Activated naive CD4-positive, alpha-beta T cell treated with anti-CD3 and anti-CD28 coated beads, Interleukin-2, amount 10 ng/mL, durations not matched to agents 7 days and 5 days (primary cell): ENCODE measurements at regions not wholly inside any gene's neighbourhood (a gene's known extent, or its start where the extent isn't known, plus 50 kb on each side); places are given as distances from the start of the nearest gene placed in this dataset.

Experiments used
- CTCF ChIA-PET: fragments of 350-600 bp; sonication (Branson Sonifier 250); formaldehyde crosslinking; loops from one replicate; lab custom pipeline; 2021; ENCODE audit warnings: antibody characterized with exemption; lab: Charles Lee
- DNase-seq: peaks from one replicate; pipeline ENCODE4 v3.0.0-alpha.2; 2020
- H3K27ac Mint-ChIP-seq: one replicate; pipeline ENCODE4 v1.8.0; 2021; ENCODE audit warnings: mild to moderate bottlenecking, moderate library complexity, mixed read lengths
- H3K27me3 Mint-ChIP-seq: one replicate; pipeline ENCODE4 v1.8.0; 2021; ENCODE audit warnings: mild to moderate bottlenecking, mixed read lengths
- H3K36me3 Mint-ChIP-seq: one replicate; pipeline ENCODE4 v1.8.0; 2021; ENCODE audit warnings: mixed read lengths
- H3K4me1 Mint-ChIP-seq: one replicate; pipeline ENCODE4 v1.8.0; 2021; ENCODE audit warnings: mixed read lengths
- H3K4me3 Mint-ChIP-seq: one replicate; pipeline ENCODE4 v1.8.0; 2021; ENCODE audit warnings: mild to moderate bottlenecking, moderate library complexity, mixed read lengths
- H3K9me3 Mint-ChIP-seq: one replicate; pipeline ENCODE4 v1.8.0; 2021; ENCODE audit warnings: mixed read lengths

GRCh38 chr4:99724067-99724466 lies 66.4 kb upstream of the C4orf54 start:
- CTCF ChIA-PET: interaction anchor here (0.7 kb wide), 1 partner anchor 85 kb away, joined by 3 read pairs; no protein-coding TSS in a partner anchor
- peaks cover 4% of the 10 kb centered on the region for H3K27me3 Mint-ChIP-seq
- H3K36me3 Mint-ChIP-seq: no peaks in the 10 kb centered on the region
- no peak overlapping the region for H3K4me3 Mint-ChIP-seq
- no peak for DNase-seq
- no peak overlapping the region for H3K27ac Mint-ChIP-seq
- H3K4me1 Mint-ChIP-seq: no peaks in the 10 kb centered on the region
- H3K9me3 Mint-ChIP-seq: no peaks in the 10 kb centered on the region

GRCh38 chr4:99723612-99724011 lies 66.0 kb upstream of the C4orf54 start:
- peaks cover 4% of the 10 kb centered on the region for H3K27me3 Mint-ChIP-seq
- CTCF ChIA-PET: interaction anchor here (0.7 kb wide), 1 partner anchor 85 kb away, joined by 3 read pairs; no protein-coding TSS in a partner anchor
- H3K36me3 Mint-ChIP-seq: no peaks in the 10 kb centered on the region

GRCh38 chr4:99722725-99723124 lies 65.1 kb upstream of the C4orf54 start:
- CTCF ChIA-PET: no interaction called here
- no peak for DNase-seq

More at GRCh38 chr4:99723612-99724011, 66.0 kb upstream of the C4orf54 start:
- H3K9me3 Mint-ChIP-seq: no peaks in the 10 kb centered on the region
- no peak for DNase-seq
- H3K27ac Mint-ChIP-seq: no peak overlapping the region
- H3K4me1 Mint-ChIP-seq: no peaks in the 10 kb centered on the region
- H3K4me3 Mint-ChIP-seq: no peak overlapping the region

DNA sequence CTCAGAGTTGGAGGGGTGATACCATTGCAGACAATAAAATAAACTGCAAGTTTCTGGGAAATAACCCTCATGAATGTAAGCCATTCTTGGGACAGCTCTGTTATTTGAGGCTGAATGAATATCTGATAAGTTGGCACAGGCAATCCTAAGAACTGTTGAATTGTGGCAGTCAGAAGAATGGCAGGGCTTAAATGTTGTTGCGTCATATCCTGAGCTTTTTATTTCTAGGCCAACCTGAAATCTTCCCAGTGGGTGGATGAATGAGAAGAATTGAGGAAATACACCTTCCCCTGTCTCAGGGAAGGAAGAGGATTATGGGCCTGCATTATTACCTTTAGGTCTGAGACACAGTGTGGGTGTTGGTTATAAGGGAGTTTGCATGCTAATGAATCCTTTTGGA lies 64.4 kb upstream of the C4orf54 start:
- Mint-ChIP-seq H3K4me1 (no peaks in the 10 kb centered on the region), H3K9me3 (no peaks in the 10 kb centered on the region), H3K4me3 (no peak overlapping the region), H3K27me3 (peaks cover 4% of the 10 kb centered on the region), H3K36me3 (no peaks in the 10 kb centered on the region), H3K27ac (no peak overlapping the region)
- DNase-seq: no peak
- CTCF ChIA-PET: no interaction called here

More at GRCh38 chr4:99722725-99723124, 65.1 kb upstream of the C4orf54 start:
- H3K9me3 Mint-ChIP-seq: no peaks in the 10 kb centered on the region
- H3K36me3 Mint-ChIP-seq: no peaks in the 10 kb centered on the region
- H3K4me1 Mint-ChIP-seq: no peaks in the 10 kb centered on the region
- H3K27ac Mint-ChIP-seq: no peak overlapping the region
- peaks cover 4% of the 10 kb centered on the region for H3K27me3 Mint-ChIP-seq
- no peak overlapping the region for H3K4me3 Mint-ChIP-seq

DNA sequence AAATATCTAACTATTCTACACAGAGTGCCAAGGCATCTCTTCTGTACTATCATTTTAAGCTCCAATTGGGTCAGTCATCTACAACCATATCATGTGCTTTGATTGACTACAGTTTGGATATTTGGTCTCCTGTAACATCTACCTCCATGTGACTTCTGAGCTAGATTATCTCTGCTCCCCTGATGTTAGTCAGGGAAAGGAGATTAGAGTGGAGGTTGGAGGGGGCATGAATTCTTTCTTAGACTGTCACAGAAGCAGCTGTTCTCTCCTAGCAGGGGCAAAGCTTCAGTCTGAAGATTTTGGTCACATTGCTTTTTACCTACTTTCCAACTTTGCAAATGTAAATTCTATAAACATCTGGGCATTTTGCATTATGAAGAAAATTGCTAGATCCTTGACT lies 62.6 kb upstream of the C4orf54 start:
- H3K36me3 Mint-ChIP-seq: no peaks in the 10 kb centered on the region
- H3K27me3 Mint-ChIP-seq: peaks cover 4% of the 10 kb centered on the region
- H3K4me1 Mint-ChIP-seq: no peaks in the 10 kb centered on the region
- H3K27ac Mint-ChIP-seq: no peak overlapping the region
- H3K9me3 Mint-ChIP-seq: no peaks in the 10 kb centered on the region
- H3K4me3 Mint-ChIP-seq: no peak overlapping the region
- CTCF ChIA-PET: no interaction called here
- no peak for DNase-seq

DNA sequence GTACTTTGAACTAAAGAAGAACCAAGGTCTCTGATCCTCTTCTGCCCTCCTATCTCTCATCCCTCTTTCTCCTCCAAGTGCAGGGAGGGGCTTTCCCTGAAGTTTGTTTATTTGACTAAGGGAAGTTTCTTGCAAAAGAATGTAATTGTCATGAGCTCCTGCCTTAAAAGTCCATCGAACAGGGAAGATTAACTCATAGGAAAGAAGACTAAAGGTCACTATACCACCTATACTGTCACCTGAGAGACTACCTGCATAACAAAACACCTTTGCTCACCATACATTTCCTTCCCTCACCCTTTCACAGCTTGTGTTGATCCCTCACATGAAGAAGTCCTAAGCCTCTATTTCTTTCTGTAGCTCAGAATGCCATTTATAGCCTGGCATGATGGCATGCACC lies 59.4 kb upstream of the C4orf54 start:
- H3K27me3 Mint-ChIP-seq: no peaks in the 10 kb centered on the region
- no peak overlapping the region for H3K27ac Mint-ChIP-seq
- H3K9me3 Mint-ChIP-seq: no peaks in the 10 kb centered on the region
- DNase-seq: no peak
- H3K4me3 Mint-ChIP-seq: no peak overlapping the region
- CTCF ChIA-PET: no interaction called here
- no peaks in the 10 kb centered on the region for H3K4me1 Mint-ChIP-seq
- H3K36me3 Mint-ChIP-seq: no peaks in the 10 kb centered on the region

DNA sequence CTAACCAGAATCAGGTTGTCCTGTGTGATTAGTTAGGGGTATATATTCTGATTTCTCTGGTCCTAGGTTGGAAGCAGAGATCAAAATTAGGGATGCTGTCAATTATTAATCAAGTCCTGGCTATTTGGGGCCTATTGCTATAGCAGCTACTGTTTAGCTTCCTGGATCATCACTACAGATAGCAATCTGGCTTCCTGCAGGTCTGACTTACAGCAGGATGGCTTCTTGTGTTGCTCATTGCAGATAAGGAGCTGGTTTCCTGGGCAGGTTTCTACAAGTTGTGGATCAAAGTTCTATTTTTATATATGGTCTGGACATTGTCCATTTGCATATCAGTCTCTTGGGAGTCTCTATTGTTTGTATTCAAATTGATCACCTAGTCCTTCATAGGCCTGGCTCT lies 57.7 kb upstream of the C4orf54 start:
- H3K4me1 Mint-ChIP-seq: no peaks in the 10 kb centered on the region
- no peak overlapping the region for H3K27ac Mint-ChIP-seq
- no peak for DNase-seq
- CTCF ChIA-PET: no interaction called here
- H3K4me3 Mint-ChIP-seq: no peak overlapping the region
- no peaks in the 10 kb centered on the region for H3K9me3 Mint-ChIP-seq
- H3K36me3 Mint-ChIP-seq: no peaks in the 10 kb centered on the region
- no peaks in the 10 kb centered on the region for H3K27me3 Mint-ChIP-seq

- H3K9me3 Mint-ChIP-seq: no peaks in the 10 kb centered on the region
- no peak for DNase-seq
- no peak overlapping the region for H3K4me3 Mint-ChIP-seq
- H3K27me3 Mint-ChIP-seq: no peaks in the 10 kb centered on the region
- CTCF ChIA-PET: no interaction called here
- no peaks in the 10 kb centered on the region for H3K4me1 Mint-ChIP-seq
- no peaks in the 10 kb centered on the region for H3K36me3 Mint-ChIP-seq
- no peak overlapping the region for H3K27ac Mint-ChIP-seq
These were observed 56.6 kb upstream of the C4orf54 start for GRCh38 chr4:99714179-99714578.

DNA sequence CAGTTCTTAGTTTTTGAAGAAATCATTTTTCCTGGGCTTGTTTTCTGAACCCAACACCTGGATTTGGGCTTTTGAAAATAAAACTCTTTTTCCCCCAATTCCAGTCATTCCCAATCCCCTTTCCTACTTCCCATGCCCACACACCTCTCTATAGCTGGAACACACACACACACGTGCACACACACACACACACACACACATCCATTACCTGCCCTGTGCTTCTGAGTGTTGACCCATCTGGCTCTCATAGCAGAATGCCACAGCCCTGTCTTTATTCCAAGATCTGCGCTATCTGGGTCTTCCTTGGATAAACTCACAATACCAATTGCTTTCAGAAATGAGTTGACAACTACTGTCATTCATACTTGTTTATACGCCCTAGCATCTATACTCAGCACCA lies 54.9 kb upstream of the C4orf54 start:
- DNase-seq: no peak
- Mint-ChIP-seq H3K27me3 (no peaks in the 10 kb centered on the region), H3K36me3 (no peaks in the 10 kb centered on the region), H3K27ac (no peak overlapping the region), H3K4me3 (no peak overlapping the region), H3K9me3 (no peaks in the 10 kb centered on the region), H3K4me1 (no peaks in the 10 kb centered on the region)
- CTCF ChIA-PET: no interaction called here

GRCh38 chr4:99712099-99712498 lies 54.5 kb upstream of the C4orf54 start:
- Mint-ChIP-seq H3K27me3 (no peaks in the 10 kb centered on the region), H3K27ac (no peak overlapping the region)
- CTCF ChIA-PET: interaction anchor here (1.8 kb wide), 1 partner anchor 100 kb away, joined by 6 read pairs; no protein-coding TSS in a partner anchor

DNA sequence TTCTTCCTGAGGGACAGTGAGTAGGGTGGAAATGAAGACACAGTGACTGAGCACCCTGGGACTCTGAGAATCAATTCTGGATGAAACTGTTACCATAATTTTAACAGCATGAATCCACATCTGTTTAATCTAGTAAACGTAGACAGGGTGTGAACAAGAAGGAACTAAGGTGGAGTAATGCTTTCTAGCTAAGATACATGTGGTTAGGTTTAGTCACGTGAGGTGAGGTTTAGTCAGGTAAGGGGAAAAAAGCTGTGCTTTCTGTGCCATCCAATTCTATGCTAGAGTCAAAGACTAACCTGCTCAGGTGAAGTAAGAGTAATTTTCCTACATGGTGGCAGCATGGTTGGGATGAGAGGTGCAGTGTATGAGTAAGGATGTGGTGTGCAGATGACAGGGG lies 54.0 kb upstream of the C4orf54 start:
- H3K27ac Mint-ChIP-seq: no peak overlapping the region
- DNase-seq: no peak
- no peaks in the 10 kb centered on the region for H3K4me1 Mint-ChIP-seq
- H3K9me3 Mint-ChIP-seq: no peaks in the 10 kb centered on the region
- no peaks in the 10 kb centered on the region for H3K27me3 Mint-ChIP-seq
- no peaks in the 10 kb centered on the region for H3K36me3 Mint-ChIP-seq
- CTCF ChIA-PET: interaction anchor here (1.8 kb wide), 1 partner anchor 100 kb away, joined by 6 read pairs; no protein-coding TSS in a partner anchor
- no peak overlapping the region for H3K4me3 Mint-ChIP-seq

More at GRCh38 chr4:99712099-99712498, 54.5 kb upstream of the C4orf54 start:
- DNase-seq: no peak
- no peak overlapping the region for H3K4me3 Mint-ChIP-seq
- H3K4me1 Mint-ChIP-seq: no peaks in the 10 kb centered on the region
- H3K36me3 Mint-ChIP-seq: no peaks in the 10 kb centered on the region
- no peaks in the 10 kb centered on the region for H3K9me3 Mint-ChIP-seq

DNA sequence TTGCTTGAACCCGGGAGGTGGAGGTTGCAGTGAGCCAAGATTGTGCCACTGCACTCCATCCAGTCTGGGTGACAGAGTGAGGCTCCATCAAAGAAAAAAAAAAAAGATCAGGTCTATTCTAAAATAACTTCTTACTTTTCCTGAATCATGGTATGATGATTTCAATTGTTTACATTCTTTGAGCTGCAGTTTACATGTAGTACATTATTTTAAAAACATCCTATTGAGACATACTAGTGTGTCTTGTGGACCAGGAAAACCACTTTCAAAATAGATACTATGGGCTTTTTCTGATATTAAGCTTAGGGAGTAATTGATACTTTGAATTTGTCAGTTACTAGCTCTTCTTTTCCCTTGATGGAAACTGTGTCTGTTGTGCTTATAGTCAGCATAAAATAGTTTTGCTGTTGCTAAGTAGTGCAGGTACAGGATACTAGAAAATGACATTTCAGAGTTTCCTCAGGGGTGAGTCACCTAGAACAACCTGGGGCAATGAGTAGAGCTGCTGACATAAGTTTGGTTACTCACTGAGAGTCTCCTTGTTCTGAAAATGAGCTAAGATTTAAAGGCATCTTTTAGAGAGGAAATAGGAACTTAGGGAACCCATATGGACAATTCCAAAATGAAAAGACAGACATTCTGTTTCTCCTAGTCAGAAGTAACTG lies 53.2 kb upstream of the C4orf54 start:
- Mint-ChIP-seq H3K9me3 (no peaks in the 10 kb centered on the region), H3K27me3 (no peaks in the 10 kb centered on the region), H3K4me3 (no peak overlapping the region), H3K4me1 (no peaks in the 10 kb centered on the region), H3K36me3 (no peaks in the 10 kb centered on the region), H3K27ac (no peak overlapping the region)
- CTCF ChIA-PET: interaction anchor here (1.8 kb wide), 1 partner anchor 101 kb away, joined by 6 read pairs; no protein-coding TSS in a partner anchor
- DNase-seq: no peak

DNA sequence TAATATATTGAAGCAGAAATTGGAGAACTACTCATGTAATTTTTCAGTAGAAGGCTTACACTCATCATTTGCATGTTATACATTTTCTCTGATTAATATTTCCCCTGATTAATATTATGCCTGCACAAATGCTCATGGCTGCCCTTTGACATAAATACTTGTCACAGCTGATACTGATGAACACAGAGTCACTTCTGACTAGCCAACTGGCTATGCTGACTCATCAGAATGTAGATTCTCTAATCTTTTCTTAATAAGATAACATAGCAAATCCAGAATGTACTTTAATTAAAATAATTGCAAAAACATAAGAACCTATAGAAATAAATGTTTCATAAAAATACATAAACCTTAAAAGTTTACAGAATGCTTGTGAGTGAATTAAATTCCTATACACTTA lies 52.4 kb upstream of the C4orf54 start:
- H3K27ac Mint-ChIP-seq: no peak overlapping the region
- no peaks in the 10 kb centered on the region for H3K27me3 Mint-ChIP-seq
- H3K36me3 Mint-ChIP-seq: no peaks in the 10 kb centered on the region
- H3K4me1 Mint-ChIP-seq: no peaks in the 10 kb centered on the region
- no peak overlapping the region for H3K4me3 Mint-ChIP-seq
- no peaks in the 10 kb centered on the region for H3K9me3 Mint-ChIP-seq
- no peak for DNase-seq
- CTCF ChIA-PET: no interaction called here

GRCh38 chr4:99708551-99708950 lies 50.9 kb upstream of the C4orf54 start:
- no peak overlapping the region for H3K27ac Mint-ChIP-seq
- H3K36me3 Mint-ChIP-seq: no peaks in the 10 kb centered on the region
- no peak for DNase-seq
- no peaks in the 10 kb centered on the region for H3K4me1 Mint-ChIP-seq
- H3K4me3 Mint-ChIP-seq: no peak overlapping the region
- no peaks in the 10 kb centered on the region for H3K27me3 Mint-ChIP-seq
- peaks cover 2% of the 10 kb centered on the region for H3K9me3 Mint-ChIP-seq
- CTCF ChIA-PET: no interaction called here
